Immature natural killer cell (primary cell): ENCODE measurements at regions not wholly inside any gene's neighbourhood (a gene's known extent, or its start where the extent isn't known, plus 50 kb on each side); places are given as distances from the start of the nearest gene placed in this dataset.

ENCODE experiments used
- DNase-seq, 3 donors: peaks; one replicate each; pipeline ENCODE4 v3.0.0; 2022; ENCODE audit warnings: mixed read lengths in 1 of 3
- H3K27ac Mint-ChIP-seq, 6 donors: one replicate each; pipeline ENCODE4 v1.8.0; 2020; ENCODE audit warnings: mixed read lengths in 6 of 6, mild to moderate bottlenecking in 5 of 6, inconsistent platforms in 4 of 6, moderate library complexity in 3 of 6
- H3K27me3 Mint-ChIP-seq, 3 donors: one replicate each; pipeline ENCODE4 v1.8.0; 2020 to 2021; ENCODE audit warnings: low read depth in 3 of 3, mild to moderate bottlenecking in 3 of 3, mixed read lengths in 3 of 3, moderate library complexity in 3 of 3, inconsistent platforms in 1 of 3
- H3K36me3 Mint-ChIP-seq, 3 donors: one replicate each; pipeline ENCODE4 v1.8.0; 2020; ENCODE audit warnings: mixed read lengths in 3 of 3, inconsistent platforms in 2 of 3, mild to moderate bottlenecking in 2 of 3
- H3K4me1 Mint-ChIP-seq, 2 donors: one replicate each; pipeline ENCODE4 v1.8.0; 2020; ENCODE audit warnings: inconsistent platforms in 2 of 2, mild to moderate bottlenecking in 2 of 2, mixed read lengths in 2 of 2, moderate library complexity in 1 of 2
- H3K4me3 Mint-ChIP-seq, 5 donors: one replicate each; pipeline ENCODE4 v1.8.0; 2020; ENCODE audit warnings: mild to moderate bottlenecking in 5 of 5, mixed read lengths in 5 of 5, inconsistent platforms in 3 of 5, moderate library complexity in 3 of 5
- H3K9me3 Mint-ChIP-seq, 6 donors: one replicate each; pipeline ENCODE4 v1.8.0; 2020; ENCODE audit warnings: mild to moderate bottlenecking in 6 of 6, mixed read lengths in 6 of 6, inconsistent platforms in 4 of 6, moderate library complexity in 3 of 6

GRCh38 chr6:165831812-165832510, 168.9 kb upstream of the PDE10A start:
- peaks cover 5 to 7% (median 6%) of the 10 kb centered on the region in 3 donors for H3K27me3 Mint-ChIP-seq
- no peaks in the 10 kb centered on the region for H3K9me3 Mint-ChIP-seq
- H3K27ac Mint-ChIP-seq: no peak overlapping the region
- no peak overlapping the region for H3K4me3 Mint-ChIP-seq
- H3K4me1 Mint-ChIP-seq: peaks cover 4 to 6% of the 10 kb centered on the region in 2 donors
- no peaks in the 10 kb centered on the region for H3K36me3 Mint-ChIP-seq
- no peak for DNase-seq

- H3K4me1 Mint-ChIP-seq: peaks cover 4 to 6% of the 10 kb centered on the region in 2 donors
- H3K36me3 Mint-ChIP-seq: no peaks in the 10 kb centered on the region
- H3K9me3 Mint-ChIP-seq: no peaks in the 10 kb centered on the region
- peaks cover 3 to 7% (median 5%) of the 10 kb centered on the region in 3 donors for H3K27me3 Mint-ChIP-seq
- H3K4me3 Mint-ChIP-seq: no peak overlapping the region
- no peak for DNase-seq
- no peak overlapping the region for H3K27ac Mint-ChIP-seq
Measured at GRCh38 chr6:165830761-165831160, 167.7 kb upstream of the PDE10A start.

GRCh38 chr6:165829376-165829775, 166.3 kb upstream of the PDE10A start:
- no peaks in the 10 kb centered on the region for H3K36me3 Mint-ChIP-seq
- no peak for DNase-seq
- no peak overlapping the region for H3K27ac Mint-ChIP-seq
- peaks cover 4 to 6% of the 10 kb centered on the region in 2 donors for H3K4me1 Mint-ChIP-seq
- H3K27me3 Mint-ChIP-seq: peaks cover 3 to 6% (median 5%) of the 10 kb centered on the region in 3 donors
- no peak overlapping the region for H3K4me3 Mint-ChIP-seq
- H3K9me3 Mint-ChIP-seq: no peaks in the 10 kb centered on the region

GRCh38 chr6:165827190-165827518, 164.1 kb upstream of the PDE10A start:
- Mint-ChIP-seq H3K36me3 (no peaks in the 10 kb centered on the region), H3K9me3 (no peaks in the 10 kb centered on the region), H3K4me3 (no peak overlapping the region), H3K4me1 (peaks cover 2 to 6% of the 10 kb centered on the region in 2 donors), H3K27me3 (peaks cover 0 to 5% (median 5%) of the 10 kb centered on the region in 3 donors), H3K27ac (no peak overlapping the region)
- no peak for DNase-seq

- no peaks in the 10 kb centered on the region for H3K36me3 Mint-ChIP-seq
- no peak for DNase-seq
- H3K9me3 Mint-ChIP-seq: no peaks in the 10 kb centered on the region
- H3K4me1 Mint-ChIP-seq: peaks cover under 1 to 2% of the 10 kb centered on the region in 2 donors
- H3K4me3 Mint-ChIP-seq: no peak overlapping the region
- H3K27ac Mint-ChIP-seq: no peak overlapping the region
- peaks cover 0 to 5% (median 3%) of the 10 kb centered on the region in 3 donors for H3K27me3 Mint-ChIP-seq
Measured at GRCh38 chr6:165826487-165827189, 163.6 kb upstream of the PDE10A start.

GRCh38 chr6:165825256-165825815, 162.3 kb upstream of the PDE10A start:
- H3K9me3 Mint-ChIP-seq: no peaks in the 10 kb centered on the region
- peaks cover 2 to 11% (median 5%) of the 10 kb centered on the region in 3 donors for H3K27me3 Mint-ChIP-seq
- no peak overlapping the region for H3K27ac Mint-ChIP-seq
- H3K4me3 Mint-ChIP-seq: no peak overlapping the region
- DNase-seq: no peak
- no peaks in the 10 kb centered on the region for H3K4me1 Mint-ChIP-seq
- H3K36me3 Mint-ChIP-seq: no peaks in the 10 kb centered on the region

GRCh38 chr6:165823609-165824326, 160.7 kb upstream of the PDE10A start:
- no peaks in the 10 kb centered on the region for H3K9me3 Mint-ChIP-seq
- H3K36me3 Mint-ChIP-seq: peaks cover 0 to 3% (median 0%) of the 10 kb centered on the region in 3 donors
- H3K4me3 Mint-ChIP-seq: no peak overlapping the region
- no peak overlapping the region for H3K27ac Mint-ChIP-seq
- DNase-seq: no peak
- no peaks in the 10 kb centered on the region for H3K4me1 Mint-ChIP-seq
- peaks cover 2 to 8% (median 7%) of the 10 kb centered on the region in 3 donors for H3K27me3 Mint-ChIP-seq

GRCh38 chr6:165822501-165822900, 159.5 kb upstream of the PDE10A start:
- no peak overlapping the region for H3K27ac Mint-ChIP-seq
- DNase-seq: no peak
- no peak overlapping the region for H3K4me3 Mint-ChIP-seq
- H3K4me1 Mint-ChIP-seq: no peaks in the 10 kb centered on the region
- H3K9me3 Mint-ChIP-seq: no peaks in the 10 kb centered on the region
- H3K27me3 Mint-ChIP-seq: peaks cover 4 to 11% (median 10%) of the 10 kb centered on the region in 3 donors
- peaks cover 0 to 3% (median 0%) of the 10 kb centered on the region in 3 donors for H3K36me3 Mint-ChIP-seq

GRCh38 chr6:165821754-165822153, 158.7 kb upstream of the PDE10A start:
- Mint-ChIP-seq H3K36me3 (peaks cover 0 to 3% (median 0%) of the 10 kb centered on the region in 3 donors), H3K4me1 (no peaks in the 10 kb centered on the region), H3K27me3 (peaks cover 4 to 12% (median 10%) of the 10 kb centered on the region in 3 donors), H3K4me3 (no peak overlapping the region), H3K27ac (no peak overlapping the region), H3K9me3 (no peaks in the 10 kb centered on the region)
- DNase-seq: no peak

GRCh38 chr6:165820934-165821333, 157.9 kb upstream of the PDE10A start:
- Mint-ChIP-seq H3K36me3 (peaks cover 0 to 3% (median 0%) of the 10 kb centered on the region in 3 donors), H3K4me3 (no peak overlapping the region), H3K4me1 (no peaks in the 10 kb centered on the region), H3K9me3 (no peaks in the 10 kb centered on the region), H3K27ac (no peak overlapping the region), H3K27me3 (peaks cover 4 to 12% (median 8%) of the 10 kb centered on the region in 3 donors)
- no peak for DNase-seq

GRCh38 chr6:165820407-165820806, 157.4 kb upstream of the PDE10A start:
- no peak for DNase-seq
- Mint-ChIP-seq H3K4me1 (no peaks in the 10 kb centered on the region), H3K27ac (no peak overlapping the region), H3K4me3 (no peak overlapping the region), H3K9me3 (no peaks in the 10 kb centered on the region), H3K27me3 (peaks cover 4 to 12% (median 8%) of the 10 kb centered on the region in 3 donors), H3K36me3 (peaks cover 0 to 3% (median 0%) of the 10 kb centered on the region in 3 donors)

- peaks cover 4 to 12% (median 10%) of the 10 kb centered on the region in 3 donors for H3K27me3 Mint-ChIP-seq
- no peak overlapping the region for H3K27ac Mint-ChIP-seq
- H3K4me3 Mint-ChIP-seq: no peak overlapping the region
- H3K4me1 Mint-ChIP-seq: no peaks in the 10 kb centered on the region
- H3K9me3 Mint-ChIP-seq: no peaks in the 10 kb centered on the region
- peaks cover 0 to 3% (median 0%) of the 10 kb centered on the region in 3 donors for H3K36me3 Mint-ChIP-seq
- DNase-seq: no peak
Measured at GRCh38 chr6:165819394-165819793, 156.4 kb upstream of the PDE10A start.

GRCh38 chr6:165818200-165818599, 155.2 kb upstream of the PDE10A start:
- peaks cover 0 to 3% (median 0%) of the 10 kb centered on the region in 3 donors for H3K36me3 Mint-ChIP-seq
- H3K27ac Mint-ChIP-seq: no peak overlapping the region
- no peaks in the 10 kb centered on the region for H3K4me1 Mint-ChIP-seq
- H3K9me3 Mint-ChIP-seq: no peaks in the 10 kb centered on the region
- DNase-seq: no peak
- peaks cover 7 to 15% (median 10%) of the 10 kb centered on the region in 3 donors for H3K27me3 Mint-ChIP-seq
- no peak overlapping the region for H3K4me3 Mint-ChIP-seq

GRCh38 chr6:165817771-165818170, 154.7 kb upstream of the PDE10A start:
- Mint-ChIP-seq H3K27me3 (peaks cover 7 to 15% (median 10%) of the 10 kb centered on the region in 3 donors), H3K4me1 (no peaks in the 10 kb centered on the region), H3K4me3 (no peak overlapping the region), H3K36me3 (peaks cover 0 to 3% (median 0%) of the 10 kb centered on the region in 3 donors), H3K27ac (no peak overlapping the region), H3K9me3 (no peaks in the 10 kb centered on the region)
- no peak for DNase-seq
